Midbrain (tissue), 1 donor: ENCODE measurements at regions not wholly inside any gene's neighbourhood (a gene's known extent, or its start where the extent isn't known, plus 50 kb on each side); places are given as distances from the start of the nearest gene placed in this dataset.

Experiments used
- DNase-seq: peaks from one replicate; lab custom pipeline; 2025; lab: John Stamatoyannopoulos, UW

GRCh38 chr12:58139894-58140293, 198.5 kb downstream of the ATP23 start:
- DNase-seq, result no peak

DNA sequence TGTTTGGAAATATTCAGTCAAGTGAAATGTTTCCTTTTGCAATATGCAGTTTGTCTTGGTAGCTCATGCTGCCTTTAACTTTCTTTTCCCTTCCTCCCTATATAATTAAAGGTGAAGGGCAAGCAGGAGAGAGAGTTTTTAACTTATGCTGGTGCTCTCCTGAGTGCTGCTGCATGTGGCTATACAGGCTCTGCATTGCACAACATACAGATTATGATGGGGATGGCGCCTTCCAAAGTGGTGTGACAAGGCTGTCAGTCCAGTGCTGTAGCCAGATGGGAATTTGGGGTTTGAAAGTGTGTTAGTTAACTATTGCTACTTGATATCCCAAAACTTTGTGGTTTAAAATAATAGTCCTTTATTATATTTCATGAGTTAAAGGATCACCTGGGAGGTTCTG, 199.0 kb downstream of the ATP23 start:
- DNase-seq, result no peak

DNA sequence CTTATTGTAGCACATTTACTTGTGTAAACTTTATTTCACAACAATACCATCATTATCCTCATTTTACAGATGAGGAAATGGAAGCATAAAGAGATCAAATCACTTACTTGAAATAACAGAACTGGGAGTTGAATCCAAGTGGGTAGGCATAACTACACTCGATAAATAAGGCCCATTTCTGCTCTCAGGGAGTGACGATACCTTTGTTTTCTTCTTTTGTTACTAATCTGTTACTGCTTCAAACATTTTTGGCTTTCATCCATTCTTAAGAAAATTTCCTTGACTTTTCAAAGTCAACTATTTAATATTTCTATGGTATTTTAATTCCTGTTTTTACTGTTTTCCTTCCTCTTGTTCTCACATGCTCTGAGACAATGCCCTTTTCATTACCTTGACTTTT, 201.6 kb downstream of the ATP23 start:
- no peak for DNase-seq

DNA sequence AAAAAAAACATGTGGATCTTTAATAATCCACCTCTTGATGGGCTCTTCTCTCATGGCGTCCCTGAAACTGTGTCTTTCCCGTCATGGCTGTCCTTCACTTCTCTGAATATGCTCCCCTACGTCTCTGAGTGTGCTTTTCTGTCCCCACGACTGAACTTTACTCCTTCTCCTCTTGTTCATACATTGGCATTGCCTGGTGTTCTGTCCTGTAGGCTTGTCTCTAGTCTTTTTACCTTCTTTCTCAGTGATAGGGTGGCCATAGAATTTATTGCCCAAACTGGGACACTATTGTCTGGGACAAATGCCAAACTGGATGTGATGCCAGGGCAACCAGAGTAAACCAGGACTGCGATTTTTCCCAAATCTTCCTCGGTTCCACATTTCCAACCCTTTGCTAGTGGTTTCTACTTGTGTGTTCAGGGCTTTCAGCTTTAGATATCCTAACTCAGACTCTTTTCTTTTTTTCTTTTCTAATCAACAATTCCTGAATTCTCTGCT, 202.2 kb downstream of the ATP23 start:
- DNase-seq, result no peak

GRCh38 chr12:58148405-58148804, 207.0 kb downstream of the ATP23 start:
- DNase-seq, result peak; percentile 3

- DNase-seq, result no peak
These were observed 207.6 kb downstream of the ATP23 start for GRCh38 chr12:58148976-58149375.

DNA sequence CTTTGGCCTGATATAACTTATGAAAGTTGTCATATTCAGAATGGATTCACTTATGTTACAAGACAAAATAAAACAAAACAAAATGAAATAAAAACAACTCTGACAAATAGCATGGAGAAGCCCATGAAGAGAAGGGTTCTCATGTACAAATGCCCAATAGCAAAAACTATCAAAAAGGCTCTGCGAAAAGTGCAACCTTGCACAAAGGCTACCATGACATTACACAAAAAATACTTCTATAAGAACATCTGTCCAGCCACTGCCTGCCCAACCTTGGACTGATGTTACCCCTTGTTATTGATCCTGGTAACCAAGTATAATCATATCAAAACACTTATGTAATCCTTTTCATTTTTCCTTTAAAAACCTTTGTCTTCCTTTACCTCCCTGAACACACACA, 213.0 kb downstream of the ATP23 start:
- no peak for DNase-seq

DNA sequence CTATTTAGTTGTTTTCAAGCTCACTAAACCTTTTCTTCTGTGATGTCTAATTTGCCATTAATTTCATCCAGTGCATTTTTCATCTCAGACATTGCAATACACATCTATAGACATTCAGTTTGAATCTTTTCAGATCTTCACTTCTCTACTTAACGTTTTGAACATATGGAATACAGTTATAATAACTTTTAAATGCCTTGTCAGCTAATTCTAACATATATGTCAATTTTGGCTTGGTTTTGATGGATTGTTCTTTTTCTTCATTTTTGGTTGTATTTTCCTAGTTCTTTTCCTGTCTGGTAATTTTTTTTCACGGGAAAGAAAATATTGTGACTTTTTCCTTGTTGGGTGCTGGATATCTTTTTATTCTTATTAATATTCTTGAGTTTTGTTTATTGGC, 215.3 kb downstream of the ATP23 start:
- no peak for DNase-seq

GRCh38 chr12:58159941-58160340, 218.6 kb downstream of the ATP23 start:
- no peak for DNase-seq

DNA sequence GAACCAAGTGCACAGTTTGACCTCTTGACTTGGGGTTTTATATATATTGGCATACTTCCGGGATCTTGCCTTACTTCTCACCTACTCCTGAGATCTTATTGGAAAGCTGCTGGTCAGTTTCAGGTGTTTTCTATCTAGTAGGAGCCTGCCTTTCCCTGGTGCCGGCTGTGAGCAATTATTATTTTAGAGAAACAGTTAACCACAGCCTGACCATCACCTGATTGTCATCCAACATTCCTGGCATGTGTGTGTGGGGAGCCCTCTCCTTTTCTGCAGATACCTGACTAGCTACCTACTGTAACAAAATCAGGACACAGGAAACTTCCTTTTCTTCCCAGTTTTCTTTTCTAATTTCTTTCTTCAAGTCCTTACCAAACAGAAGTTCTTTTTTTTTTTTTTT, 220.4 kb downstream of the ATP23 start:
- no peak for DNase-seq

DNA sequence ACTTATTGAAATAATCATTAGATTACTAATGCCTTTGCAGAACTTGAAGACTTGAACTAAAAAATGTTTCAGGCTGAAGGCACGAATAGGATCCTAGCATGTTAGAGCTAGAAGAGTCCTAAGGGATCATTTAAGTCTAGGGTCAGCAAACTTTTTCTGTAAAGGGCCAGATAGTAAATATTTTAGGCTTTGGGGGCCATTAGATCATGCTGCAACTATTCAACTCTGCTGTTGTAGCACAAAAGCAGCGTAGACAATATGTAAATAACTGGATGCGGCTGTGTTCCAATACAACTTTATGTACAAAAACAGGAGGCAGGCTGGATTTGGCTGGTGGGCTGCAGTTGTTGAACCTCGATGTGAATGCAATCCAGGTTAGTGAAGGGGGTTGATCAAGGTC, 221.7 kb downstream of the ATP23 start:
- no peak for DNase-seq

- no peak for DNase-seq
These were observed 225.3 kb downstream of the ATP23 start for GRCh38 chr12:58166643-58167042.

GRCh38 chr12:58167622-58168021, 226.3 kb downstream of the ATP23 start:
- DNase-seq, result no peak

DNA sequence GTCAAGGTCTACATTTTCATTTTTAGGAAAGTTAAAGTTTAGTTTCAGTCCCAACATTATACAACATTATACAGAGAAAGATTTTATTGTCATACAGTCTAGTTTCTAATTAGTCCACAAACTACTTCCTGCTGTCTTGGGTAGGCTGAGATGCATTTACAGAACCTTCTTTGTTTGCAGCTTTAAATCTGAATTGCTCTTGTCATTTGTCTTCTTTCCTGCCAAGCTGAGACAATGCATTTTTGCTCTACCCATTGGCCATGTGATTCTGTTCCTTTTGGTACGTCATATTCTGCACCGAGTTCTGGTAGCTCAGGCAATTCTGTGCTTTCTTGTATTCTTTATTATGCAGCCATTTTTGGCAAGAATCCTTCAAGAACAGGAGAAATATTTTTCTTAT, 228.5 kb downstream of the ATP23 start:
- peak; percentile 47 for DNase-seq

DNA sequence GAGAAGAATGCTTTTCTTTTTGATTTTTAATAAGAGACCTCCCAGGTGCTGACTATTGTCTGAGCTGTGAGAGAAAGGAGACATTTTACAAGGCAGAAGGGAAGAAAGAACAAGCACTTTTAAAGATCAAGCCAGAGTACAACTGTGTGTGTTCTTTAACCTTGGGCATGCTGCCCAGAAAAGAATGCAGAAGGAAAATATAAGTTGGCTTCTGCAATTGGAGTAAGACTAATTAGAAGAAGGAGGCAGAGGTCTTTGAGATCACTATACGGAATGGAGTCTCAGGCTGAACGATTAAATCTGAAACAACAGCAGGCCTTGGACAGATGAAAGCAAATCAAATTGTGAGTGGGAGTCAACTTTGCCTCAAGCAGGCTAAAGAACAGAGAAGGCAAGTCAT, 230.5 kb downstream of the ATP23 start:
- no peak for DNase-seq

DNA sequence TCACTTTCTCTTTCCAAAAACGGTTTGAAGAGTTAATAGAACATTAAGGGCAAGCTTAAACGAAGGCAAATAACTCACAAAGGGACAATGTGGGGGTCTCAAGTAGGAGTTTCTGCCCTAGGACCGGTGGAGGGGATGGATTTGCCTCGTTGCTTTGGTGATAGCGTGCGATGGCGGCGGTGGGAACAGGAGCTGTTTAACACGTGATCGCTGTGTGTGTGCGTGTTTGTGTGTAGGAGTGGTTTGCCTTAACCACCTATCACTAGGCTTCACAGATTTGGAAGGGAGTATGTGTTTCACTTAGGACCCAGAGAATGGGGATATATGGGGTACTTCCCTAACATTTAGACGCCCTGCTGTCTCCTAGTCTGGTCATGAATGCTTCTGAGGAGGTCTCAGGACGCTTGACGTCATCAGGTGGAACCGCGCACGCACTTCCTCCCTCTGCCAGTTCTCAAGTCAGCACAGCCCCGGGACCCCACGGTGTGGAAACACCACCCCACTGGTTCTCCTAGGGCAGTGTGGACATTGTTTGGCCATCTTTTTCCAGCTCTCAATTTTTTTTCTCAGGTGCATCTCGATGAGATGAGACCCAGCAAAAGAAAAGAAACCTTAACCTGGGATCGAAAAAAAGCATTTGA, 231.2 kb downstream of the ATP23 start:
- no peak for DNase-seq

DNA sequence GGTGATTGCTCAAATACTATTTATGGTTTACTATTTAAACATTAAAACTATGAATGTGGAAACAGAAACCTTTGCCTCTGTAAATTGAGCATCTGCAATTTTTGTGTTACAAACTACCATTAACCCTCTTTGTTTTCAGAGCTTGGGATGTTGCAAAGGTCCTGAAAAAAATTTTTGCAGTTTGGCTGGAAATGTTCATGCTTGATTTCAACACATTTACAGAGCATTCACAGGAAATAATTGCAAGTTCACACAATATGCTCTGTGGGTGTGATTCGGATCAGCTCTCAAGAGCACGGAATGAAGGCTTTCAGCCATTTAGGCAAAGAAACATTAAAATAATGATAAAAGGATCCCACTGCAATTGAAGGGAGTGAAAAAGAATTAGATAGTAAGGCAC, 232.9 kb downstream of the ATP23 start:
- DNase-seq, result no peak

DNA sequence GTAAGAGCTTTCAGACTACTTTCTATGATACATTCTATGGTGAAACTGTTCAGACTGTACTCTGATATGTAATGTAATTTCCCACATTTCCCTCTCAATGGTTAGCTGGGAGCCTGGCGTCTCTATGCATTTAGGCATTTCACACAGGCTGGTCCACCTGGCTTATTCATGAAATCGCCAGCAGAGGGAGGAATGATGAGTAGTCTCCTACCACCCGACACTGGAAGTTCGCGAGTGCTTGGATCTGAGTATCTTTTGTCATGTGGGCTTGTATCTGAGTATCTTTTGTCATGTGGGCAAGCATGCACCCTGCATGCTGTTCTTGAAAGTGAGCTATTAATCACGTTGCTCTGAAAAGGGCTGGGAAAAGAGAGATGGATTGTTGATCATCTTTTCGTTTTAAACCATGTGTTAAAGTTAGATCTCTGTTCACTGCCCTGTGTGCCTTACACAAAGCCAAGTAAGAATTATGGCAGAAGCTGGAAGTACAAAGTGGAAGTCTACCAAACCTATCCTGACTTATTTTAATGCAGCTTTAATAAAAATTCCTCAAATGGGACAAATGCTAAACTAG, 235.0 kb downstream of the ATP23 start:
- peak; percentile 3 for DNase-seq

GRCh38 chr12:58177366-58177765, 236.0 kb downstream of the ATP23 start:
- DNase-seq, result no peak

- DNase-seq, result no peak
These were observed 242.8 kb downstream of the ATP23 start for GRCh38 chr12:58184212-58184611.

GRCh38 chr12:58186401-58186800, 245.0 kb downstream of the ATP23 start:
- DNase-seq, result no peak

DNA sequence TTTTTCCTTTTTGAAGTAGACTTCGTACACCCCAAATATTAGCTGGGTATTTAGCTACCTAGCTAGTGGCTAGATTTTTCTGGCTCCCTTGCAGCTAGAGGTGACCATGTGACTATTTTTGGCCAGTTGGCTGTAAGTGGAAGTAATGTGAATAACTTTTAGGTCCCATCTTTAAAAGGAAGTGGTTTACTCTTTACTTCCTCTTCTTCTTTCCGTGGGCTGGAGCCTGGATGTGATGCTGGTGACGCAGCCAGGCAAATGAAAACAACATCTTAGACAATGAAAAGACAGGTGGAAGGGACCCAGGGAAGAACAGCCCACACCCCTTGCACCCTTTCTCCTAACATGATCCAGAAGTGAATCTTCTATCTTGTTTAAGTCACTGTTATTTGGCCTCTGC, 245.5 kb downstream of the ATP23 start:
- DNase-seq, result no peak

GRCh38 chr12:58189030-58189429, 247.7 kb downstream of the ATP23 start:
- DNase-seq, result no peak

GRCh38 chr12:58189893-58190292, 248.5 kb downstream of the ATP23 start:
- DNase-seq, result no peak
